Left hindlimb (tissue), 1 donor: ENCODE measurements at regions not wholly inside any gene's neighbourhood (a gene's known extent, or its start where the extent isn't known, plus 50 kb on each side); places are given as distances from the start of the nearest gene placed in this dataset.
"Not testable (repeated sequence)": the region's sequence is repeated elsewhere in the genome, so short reads cannot be mapped to it uniquely, and the experiment has no call there.

Experiments
- DNase-seq: peaks from one replicate; pipeline ENCODE4 v3.0.0-alpha.2; 2018

DNA sequence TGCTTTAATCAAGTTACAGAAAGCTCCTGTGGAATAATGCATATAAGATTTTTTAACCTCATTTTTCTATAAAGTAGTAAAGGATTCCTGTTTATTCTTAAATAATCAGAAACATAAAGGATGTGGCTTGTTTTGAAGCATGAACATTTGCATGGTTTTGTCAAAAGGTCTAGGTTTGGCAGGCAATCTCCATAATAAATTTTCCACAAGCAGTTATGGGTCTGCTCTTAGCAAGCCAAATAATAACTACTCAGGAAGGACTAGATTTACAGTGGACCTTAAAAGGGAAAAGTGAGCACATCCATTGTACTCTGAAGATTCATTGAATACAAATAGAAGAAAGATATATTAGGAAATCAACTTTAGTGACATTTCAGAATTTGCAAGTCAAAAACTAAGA is 407.3 kb upstream of the CBLB start:
- no peak for DNase-seq

DNA sequence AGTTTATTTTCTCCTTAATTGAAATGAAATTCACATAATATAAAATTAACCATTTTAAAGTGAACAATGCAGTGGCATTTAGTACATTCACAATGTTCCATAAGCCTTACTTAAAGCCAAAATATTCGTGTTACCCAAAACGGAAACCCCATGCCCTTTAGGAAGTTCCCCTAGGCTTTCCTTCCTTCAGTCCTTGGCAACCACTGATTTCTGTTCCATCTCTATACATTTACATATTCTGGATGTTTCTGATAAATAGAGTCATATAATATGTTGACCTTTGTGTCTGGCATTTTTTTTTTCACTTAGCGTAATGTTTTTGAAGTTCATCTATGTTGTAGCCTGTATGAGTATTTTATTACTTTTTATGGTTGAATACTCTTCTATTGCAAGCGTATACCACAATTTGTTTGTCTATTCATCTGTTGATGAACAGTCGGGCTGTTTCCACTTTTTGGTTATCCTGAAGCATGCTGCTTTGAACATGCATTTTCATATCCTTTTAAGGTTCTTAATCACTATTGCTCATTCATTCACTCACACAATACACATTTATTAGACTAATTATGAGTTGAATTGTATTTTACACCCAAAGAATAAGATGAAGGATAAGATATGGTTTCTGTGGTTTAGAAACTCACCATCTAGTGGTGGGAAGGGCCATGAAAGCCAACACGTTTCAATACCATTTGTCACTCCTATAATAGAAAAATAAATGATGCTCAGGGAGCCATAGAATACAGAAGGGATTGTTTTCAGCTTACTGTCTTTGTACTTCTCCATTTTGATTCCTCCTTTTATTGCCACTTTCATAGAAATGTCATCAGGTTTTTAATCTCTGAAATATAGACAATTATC is 408.2 kb upstream of the CBLB start:
- DNase-seq, result no peak

DNA sequence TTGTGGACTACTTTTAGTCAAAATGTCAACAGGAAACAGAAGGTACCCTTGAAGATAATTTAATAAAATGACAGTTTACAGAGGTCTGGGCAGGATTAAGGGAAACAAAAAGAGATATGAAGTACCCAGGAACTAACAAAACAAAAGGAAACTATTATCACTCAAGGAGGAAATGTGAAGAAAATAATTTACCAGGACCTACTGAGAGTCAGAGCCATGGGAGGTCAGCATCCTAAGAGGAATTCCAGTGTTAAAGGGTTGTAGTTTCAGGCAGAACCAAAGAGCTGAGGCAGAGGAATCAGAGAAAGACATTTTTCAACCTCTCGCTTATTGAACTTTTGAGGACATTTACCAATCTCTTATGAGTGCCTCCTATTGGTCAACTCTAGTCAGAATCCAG is 408.9 kb upstream of the CBLB start:
- no peak for DNase-seq

DNA sequence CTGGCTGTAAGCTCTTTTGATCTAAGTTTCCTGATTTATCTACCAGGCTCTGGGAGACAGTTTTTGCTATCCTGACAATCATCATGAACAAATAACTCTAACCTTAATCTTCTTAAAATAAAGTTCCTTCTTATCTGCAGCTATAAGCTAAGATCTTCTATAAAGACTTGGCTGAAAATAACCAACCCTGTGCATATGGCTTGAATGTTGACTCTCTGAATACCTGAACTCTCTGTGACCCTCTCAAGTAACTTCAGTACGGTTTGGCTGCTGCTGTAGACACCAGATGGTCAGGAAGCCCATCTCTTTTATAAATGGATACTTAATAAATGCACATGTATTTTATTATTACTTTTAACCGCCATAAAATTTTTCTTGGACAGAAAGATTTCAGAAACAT is 412.4 kb upstream of the CBLB start:
- peak; percentile 41 for DNase-seq

DNA sequence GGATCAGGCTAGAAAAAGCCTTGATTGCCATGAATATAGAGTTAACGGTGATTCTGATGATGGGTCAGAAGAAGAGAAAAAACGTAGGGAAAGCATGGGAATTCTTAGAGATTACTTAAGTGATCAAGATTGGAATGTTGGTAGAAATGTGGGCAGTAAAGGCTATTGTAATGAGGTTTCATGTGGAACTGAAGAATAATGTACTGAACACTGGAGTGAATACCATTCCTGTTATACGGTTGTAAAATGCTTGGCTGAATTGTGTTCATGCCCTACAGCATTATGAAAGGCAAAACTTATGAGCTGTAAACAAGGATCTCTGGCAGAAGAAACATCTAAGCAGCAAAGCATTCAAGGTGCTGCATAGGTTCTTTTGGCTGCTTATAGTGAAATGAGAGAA is 414.1 kb upstream of the CBLB start:
- DNase-seq, result no peak

DNA sequence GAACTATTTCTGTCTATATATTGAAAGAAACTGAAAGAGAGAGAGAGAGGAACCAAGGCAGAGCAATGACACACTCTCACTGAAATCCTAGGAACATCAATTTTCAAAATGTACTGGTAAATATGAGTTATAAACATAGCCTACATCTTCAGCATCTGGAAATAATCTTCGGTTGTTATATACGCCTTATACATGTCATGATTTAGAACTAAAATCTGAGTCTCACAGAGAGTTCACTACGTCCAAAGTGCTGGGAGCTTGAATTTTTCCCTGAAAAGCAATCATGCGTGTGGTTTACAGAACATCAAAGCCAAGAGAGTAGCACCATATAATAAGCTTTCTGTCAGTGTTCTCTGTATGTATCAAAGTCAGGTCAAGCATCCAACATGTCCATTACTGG is 420.0 kb upstream of the CBLB start:
- peak; percentile 29 for DNase-seq

DNA sequence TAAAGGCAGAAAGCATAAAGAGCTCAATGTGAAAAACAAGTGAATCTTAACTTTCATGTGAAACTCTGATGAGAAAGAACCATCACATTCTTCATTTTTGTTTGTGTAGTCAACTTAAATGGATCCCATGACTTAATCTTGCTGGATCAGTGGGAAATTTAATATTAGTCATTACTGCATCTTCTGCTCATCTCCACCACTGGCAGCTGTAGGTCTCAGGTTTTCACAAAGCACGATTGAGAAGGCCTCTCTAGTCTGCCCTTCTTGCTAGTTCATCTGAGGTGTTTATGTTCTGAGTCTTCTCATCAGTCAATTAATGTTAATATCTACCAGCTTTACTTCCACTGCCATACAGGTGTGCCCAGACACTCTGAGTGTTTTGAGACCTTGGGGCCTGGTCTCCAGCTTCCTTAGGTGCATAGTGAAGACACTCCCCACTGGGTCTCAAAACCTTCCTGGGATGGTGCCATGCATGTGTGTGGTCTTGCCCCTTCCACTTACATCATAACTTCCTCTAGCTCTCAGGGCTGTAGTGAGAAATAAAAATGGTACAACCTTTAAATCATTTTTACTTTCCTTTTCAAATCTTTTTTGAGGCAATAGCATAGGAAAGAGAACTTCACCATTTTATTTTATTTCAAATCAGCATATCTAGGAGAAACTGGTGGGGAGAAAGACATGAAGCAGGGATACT is 421.6 kb upstream of the CBLB start:
- peak; percentile 23 for DNase-seq

DNA sequence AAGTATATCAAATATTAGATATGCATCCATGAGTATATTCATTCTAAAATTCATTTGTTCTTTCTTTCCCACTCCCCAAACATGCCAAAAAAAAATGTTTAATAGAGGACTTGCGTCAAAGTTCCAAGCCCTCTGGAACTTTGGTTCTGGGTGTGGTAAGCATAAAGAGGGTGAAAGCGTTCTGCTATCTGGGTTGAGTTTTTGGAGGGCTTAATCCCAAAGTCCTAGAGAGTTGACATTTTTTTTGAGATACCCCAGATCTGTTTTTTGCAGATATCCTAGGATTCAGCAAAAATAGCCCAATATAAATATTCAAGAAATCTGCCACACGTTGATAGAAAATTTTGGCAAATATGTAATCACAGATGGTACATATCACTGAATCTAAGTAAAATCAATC is 424.3 kb upstream of the CBLB start:
- DNase-seq, result no peak

DNA sequence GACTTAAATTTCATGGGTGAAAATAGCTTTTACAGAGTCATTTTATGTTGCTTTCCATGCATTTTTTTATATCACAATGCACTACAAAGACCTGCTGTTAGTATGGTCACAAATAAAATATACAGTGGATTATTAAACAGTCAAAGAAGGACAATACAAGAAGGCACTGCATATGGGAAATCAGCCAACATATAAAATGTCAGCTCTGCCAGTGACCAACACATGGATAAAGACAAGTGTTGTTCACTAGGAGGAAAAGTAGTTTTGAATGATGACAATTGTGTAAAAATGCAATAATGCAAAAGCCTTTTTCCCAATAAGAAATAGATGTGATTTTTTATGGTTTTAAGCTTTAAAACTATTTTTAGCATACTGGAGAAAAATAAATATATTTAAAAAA is 425.3 kb upstream of the CBLB start:
- no peak for DNase-seq

DNA sequence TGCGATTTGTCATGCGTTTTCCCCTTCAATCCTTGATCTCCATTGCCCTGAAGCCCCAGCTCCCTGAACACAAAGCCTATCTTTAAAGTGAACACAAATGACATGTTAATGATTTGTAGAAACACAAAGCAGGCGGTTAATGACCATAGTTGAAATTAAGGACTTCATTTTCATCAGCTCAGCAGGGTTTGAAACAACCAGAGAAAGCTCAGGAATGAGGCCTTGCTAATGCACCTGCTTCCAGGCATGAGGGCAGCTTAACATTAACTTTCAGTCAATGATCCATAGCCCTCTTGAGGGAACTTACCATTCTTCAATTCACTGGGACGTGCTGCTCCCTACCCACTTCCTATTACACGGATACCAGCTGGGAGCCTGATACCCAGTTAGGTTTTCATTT is 427.2 kb upstream of the CBLB start:
- no peak for DNase-seq

DNA sequence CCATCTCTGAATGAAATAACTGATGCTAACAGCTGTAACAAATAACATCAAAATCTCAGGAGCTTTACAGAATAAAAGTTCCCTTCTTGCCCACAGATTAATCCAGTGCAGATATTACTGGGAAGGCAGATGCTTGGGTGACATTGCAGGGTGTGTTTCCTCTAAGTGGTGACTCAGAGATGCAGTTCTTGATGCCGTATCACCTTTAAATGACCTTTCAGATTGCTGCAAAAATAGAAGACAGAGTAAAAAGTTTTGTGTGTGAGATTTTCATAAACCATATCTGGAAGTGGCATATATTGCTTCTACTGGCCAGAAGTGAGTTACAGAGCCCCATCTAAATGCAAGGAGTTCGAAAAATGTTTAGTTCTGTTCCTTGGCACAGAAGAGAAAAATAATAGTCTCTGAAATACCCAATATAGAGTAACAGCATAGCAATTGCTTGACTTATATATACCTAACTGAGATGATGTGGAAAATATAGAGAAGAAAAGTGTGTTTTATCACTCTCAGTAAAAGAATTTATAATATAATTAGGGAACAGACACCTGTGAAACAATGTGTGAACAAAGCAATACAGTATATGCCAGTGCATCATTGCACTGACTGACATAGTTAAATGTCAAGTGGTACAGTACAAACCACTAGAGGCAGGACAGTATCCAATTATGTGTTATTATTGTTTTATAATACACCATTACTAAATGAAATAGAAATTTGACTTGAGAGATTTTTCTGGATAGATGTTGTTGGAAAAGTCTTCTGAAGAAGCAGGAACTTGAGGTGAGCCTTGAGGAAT is 430.7 kb upstream of the CBLB start:
- no peak for DNase-seq

DNA sequence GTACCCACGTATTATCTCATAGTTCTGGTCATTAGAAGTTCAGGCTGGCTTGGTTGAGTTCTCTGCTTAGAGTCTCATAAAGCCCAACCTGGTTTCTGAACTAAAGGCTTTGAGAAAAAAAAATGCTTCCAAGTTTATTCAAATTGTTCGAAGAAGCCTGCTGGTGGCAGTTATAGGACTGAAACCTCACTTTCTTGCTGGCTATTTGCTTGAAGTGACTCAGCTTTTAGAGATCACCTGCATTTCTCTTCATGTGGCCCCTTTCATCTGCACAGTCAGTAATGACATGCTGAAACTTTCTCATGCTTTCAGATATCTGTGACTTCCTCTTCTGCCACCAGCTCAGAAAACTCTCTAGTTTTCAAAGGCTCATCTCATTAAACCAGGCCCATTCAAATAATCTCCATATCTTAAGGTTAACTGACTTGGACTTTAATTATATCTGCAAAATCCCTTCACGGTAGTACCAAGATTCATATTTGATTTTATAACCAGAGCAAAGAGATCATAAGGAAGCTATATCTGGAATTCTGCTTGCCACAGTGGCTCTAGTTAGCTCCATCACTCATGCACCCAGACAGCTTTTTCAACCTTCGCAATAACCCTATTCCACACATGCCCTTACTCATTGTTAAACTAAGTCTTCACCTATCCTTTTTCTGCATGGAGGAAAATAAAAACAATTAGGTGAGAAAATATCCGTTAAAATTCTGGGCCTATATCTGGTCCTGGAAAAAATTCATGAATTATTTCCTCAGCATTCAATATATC is 433.8 kb upstream of the CBLB start:
- no peak for DNase-seq

DNA sequence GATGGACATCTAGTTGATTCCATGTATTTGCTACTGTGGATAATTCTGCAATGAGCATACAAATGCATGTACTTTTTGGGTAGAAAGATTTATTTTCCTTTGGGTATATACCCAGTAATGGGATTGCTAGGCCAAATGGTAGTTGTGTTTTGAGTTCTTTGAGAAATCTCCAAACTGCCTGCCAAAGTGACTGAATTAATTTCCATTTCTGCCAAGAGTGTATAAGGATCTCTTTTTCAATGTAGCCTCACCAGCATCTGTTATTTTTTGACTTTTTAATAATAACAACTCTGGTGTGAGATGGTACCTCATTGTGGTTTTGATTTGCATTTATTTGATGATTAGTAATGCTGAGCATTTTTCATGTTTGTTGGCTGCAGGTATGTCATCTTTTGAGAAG is 435.0 kb upstream of the CBLB start:
- no peak for DNase-seq

DNA sequence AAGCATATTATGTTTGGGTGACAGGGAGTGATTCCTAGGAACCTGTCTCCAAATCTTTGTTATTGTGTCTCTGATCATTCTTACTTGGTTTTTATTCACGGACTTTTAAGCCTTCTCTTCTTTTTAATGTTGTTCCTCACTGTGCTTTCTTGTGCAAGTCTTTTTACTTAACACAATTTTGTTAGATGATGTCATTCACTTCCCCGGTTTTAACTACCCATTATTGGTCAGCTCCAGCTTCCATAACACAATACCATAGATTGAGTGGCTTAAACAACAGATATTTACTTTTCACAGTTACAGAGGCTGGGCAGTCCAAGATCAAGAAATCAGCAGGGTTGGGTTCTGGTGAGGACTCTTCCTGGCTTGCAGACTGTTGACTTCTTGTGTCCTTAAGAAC is 436.3 kb upstream of the CBLB start:
- DNase-seq, result no peak

DNA sequence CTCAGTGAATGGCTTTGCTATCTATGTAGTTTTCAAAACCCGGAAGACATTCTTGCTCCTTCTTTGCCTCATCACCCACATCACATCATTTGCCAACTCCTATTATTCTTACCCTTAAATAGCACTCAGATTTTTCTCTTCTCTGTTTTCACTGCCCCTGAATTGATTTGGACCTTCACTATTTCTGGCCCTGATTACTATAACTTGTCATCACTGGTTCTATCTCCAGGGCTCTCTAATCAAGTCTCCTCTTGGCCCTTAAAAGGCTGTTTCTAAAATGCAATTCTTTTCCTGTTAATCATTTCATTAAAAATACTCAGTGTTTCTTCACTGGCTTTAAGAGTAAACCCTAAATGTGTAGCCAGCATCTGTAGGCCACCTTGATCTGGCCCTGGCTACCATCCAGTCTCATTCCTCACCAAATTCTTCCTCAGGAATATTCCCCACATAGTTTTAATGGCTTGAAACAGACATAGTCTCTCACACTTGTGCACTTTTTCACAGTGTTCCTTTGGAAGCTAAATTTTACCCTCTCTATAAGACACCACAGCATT is 437.1 kb upstream of the CBLB start:
- no peak for DNase-seq

DNA sequence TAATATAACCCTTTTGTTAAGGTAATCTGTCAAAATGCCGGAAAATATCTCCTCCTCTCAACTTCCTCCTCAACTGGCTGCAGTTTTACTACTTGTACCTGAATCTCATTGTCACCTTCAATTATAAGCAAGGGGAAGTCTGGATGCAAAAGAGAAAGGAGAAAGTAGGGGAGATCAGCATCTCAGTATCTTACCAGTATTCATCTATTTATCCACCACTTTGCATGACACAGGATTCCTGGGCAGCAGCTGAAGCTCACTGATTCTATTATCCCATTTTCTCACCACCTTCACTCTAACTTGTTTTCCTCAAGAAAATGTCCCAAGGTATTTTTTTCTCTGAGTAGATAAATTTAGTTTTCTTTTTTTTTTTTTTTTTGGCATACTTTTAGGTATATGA is 440.5 kb upstream of the CBLB start:
- DNase-seq, result no peak

DNA sequence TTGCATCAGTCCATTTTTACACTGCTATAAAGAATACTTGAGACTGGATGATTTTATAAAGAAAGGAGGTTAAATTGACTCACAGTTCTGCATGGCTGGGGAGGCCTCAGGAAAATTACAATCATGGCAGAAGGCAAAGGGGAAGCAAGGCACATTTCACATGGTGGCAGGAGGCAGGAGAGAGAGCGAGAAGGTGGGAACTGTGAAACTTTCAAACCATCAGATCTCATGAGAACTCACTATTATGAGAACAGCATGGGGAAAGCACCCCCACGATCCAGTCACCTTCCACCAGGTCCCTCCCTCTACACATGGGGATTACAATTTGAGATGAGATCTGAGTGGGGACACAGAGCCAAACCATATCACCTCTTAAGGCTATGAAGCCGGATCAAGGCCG is 441.0 kb upstream of the CBLB start:
- DNase-seq, result not testable (repeated sequence)

DNA sequence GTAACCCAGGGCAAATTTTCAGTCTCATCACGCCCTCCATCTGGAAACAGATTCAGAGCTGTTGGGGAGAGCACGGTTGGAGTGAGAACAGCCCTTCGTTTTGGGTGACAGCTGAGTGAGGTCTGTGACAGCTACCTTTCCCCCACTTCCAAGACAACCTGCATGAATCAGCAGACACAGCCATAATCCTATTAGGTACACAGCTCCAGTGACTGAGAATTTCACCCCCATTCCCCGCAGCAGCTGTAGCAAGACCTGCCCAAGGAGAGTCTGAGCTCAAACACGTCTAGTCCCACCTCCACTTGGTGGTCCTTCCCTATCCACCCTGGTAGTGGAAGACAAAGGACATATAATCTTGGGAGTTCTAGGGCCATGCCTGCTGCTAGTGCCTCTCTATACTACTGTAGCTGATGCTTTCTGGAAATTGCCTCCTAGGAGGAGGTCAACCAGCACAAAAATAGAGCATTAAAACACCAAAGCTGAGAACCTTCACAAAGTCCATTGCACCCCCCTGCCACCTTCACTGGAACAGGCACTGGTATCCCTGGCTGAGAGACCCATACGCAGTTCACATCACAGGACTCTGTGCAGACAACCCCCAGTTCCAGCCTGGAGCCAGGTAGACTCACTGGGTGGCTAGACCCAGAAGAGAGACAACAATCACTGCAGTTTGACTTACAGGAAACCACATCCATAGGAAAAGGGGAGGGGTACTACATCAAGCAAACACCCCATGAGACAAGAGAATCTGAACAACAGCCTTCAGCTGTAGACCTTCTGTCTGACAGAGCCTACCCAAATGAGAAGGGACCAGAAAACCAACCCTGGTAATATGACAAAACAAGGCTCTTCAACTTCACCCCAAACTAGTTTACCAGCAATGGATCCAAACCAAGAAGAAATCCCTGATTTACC is 448.6 kb upstream of the CBLB start:
- no peak for DNase-seq

DNA sequence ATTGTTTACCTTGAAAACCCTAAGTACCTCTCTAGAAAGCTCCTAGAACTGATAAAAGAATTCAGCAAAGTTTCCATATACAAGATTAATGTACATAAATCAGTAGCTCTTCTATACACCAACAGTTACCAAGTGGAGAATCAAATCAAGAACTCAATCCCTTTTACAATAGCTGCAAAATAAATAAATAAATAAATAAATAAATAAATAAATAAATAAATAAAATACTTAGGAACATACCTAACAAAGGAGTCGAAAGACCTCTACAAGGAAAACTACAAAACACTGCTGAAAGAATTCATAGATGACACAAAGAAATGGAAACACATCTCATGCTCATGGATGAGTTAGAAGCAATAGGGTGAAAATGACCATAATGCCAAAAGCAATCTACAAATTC is 452.6 kb upstream of the CBLB start:
- not testable (repeated sequence) for DNase-seq

DNA sequence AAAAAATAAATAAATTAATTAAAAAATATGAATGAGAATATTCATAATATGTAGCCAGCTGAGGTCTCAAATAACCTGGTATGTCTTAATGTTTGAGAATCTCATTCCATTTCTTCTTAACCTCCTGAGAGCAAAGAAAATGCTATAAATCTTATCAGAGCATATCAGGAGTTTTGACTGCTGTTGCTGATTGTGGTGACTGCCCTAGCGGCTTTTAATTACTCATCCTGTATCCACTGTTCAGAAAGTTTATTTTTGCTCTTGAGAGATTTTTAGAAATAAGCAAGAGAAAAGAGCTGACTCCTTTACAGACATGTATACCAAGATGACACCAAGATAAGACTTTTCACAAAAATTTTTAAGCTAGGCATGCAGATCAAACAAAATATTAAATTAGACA is 454.8 kb upstream of the CBLB start:
- DNase-seq, result no peak

DNA sequence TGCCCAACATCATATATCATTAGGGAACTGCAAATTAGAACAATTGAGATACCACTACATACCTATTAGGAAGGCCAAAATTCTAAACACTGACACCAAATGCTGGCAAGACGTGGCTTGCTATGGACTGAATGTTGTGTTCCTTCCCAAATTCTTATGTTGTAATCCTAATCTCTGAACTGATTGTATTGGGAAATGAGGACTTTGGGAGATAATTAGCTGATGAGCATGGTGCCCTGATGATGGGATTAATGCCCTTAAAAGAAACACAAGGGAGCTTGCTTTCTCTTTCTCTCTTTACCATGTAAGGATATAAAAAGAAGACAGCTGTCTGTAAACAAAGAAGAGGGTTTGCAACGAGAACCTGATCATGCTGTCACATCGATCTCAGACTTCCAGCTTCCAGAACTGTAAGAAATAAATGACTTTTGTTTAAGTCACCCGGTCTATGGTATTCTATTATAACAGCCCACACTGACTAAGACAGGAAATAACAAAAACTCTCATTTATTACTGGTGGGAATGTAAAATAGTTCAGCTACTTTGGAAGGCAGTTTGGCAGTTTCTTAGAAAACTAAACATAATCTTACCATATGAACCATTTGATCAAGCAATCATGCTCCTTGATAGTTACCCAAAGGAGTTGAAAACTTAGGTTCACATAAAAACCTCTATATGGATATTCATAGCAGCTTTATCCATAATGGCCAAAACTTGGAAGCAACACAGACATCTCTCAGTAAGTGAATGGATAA is 458.3 kb upstream of the CBLB start:
- DNase-seq, result no peak
